ENCODE measurements at regions not wholly inside any gene's neighbourhood (a gene's known extent, or its start where the extent isn't known, plus 50 kb on each side); places are given as distances from the start of the nearest gene placed in this dataset.

GRCh38 chr5:162256711-162257110 lies 189.1 kb downstream of the GABRG2 start:
- H3K23ac ChIP-seq (ENCODE audit: low read depth, low read length): no peak overlapping the region
- no peak overlapping the region for H3K4ac ChIP-seq (ENCODE audit: low read depth, low read length)
- H4K5ac ChIP-seq (ENCODE audit: low read depth, low read length): no peak overlapping the region
- H3K9me3 ChIP-seq (ENCODE audit: control insufficient read depth, insufficient read depth, low read length): peaks cover 5% of the 10 kb centered on the region; the same call in 1 of the 2 replicates
- no peak overlapping the region for H3K27ac ChIP-seq (ENCODE audit: insufficient read depth, low read length)
- H3K79me1 ChIP-seq (ENCODE audit: low read depth in 1 of 2, low read length in 2 of 2): no peaks in the 10 kb centered on the region
- DNase-seq (no peak), ATAC-seq (ENCODE audit: low read depth) (no peak)
- no peak overlapping the region for H3K56ac ChIP-seq (ENCODE audit: extremely low read depth, insufficient read depth, low read length)
- H2BK20ac ChIP-seq (ENCODE audit: low read depth, low read length): no peak overlapping the region
- ChIA-PET POLR2A (ENCODE audit: unreplicated experiment) (no interaction called here), CTCF (no interaction called here)
- H2AFZ ChIP-seq (replicated peaks; ENCODE audit: low read length, poor library complexity): no peak overlapping the region
- WGBS, 2 experiments (ENCODE audit: extremely low coverage in 2 of 2, insufficient read length in 1 of 2): 20% methylated on average over 1 of the region's 1 CpG; no CpG with 5 or more reads in 1 of the 2 experiments
- BruUV-seq (replicated peaks): no TSS peak
- no peak overlapping the region for H2BK15ac ChIP-seq (ENCODE audit: low read depth, low read length)
- no peak overlapping the region for H4K91ac ChIP-seq (ENCODE audit: insufficient read depth, low read depth, low read length)
- no peaks in the 10 kb centered on the region for H4K20me1 ChIP-seq (ENCODE audit: insufficient read depth, low read length)
- TF ChIP-seq BHLHE40 (IDR thresholded peaks at IDR 0.05; ENCODE audit: low read depth, low read length): no peak
- no peak for TF ChIP-seq RCOR1 (IDR thresholded peaks at IDR 0.05; ENCODE audit: insufficient replicate concordance, low read length)
- no peak for TF ChIP-seq MXI1 (IDR thresholded peaks at IDR 0.05; ENCODE audit: borderline replicate concordance, low read depth, low read length)
- no peak for TF ChIP-seq MAZ (IDR thresholded peaks at IDR 0.05; ENCODE audit: borderline replicate concordance, low read depth, low read length)
- TF ChIP-seq SMC3 (IDR thresholded peaks at IDR 0.05; ENCODE audit: low read depth, low read length): no peak
- TF ChIP-seq CTCF (conservative IDR thresholded peaks at IDR 0.05; ENCODE audit: low read depth, low read length): no peak
- TF ChIP-seq, protein P1, sequence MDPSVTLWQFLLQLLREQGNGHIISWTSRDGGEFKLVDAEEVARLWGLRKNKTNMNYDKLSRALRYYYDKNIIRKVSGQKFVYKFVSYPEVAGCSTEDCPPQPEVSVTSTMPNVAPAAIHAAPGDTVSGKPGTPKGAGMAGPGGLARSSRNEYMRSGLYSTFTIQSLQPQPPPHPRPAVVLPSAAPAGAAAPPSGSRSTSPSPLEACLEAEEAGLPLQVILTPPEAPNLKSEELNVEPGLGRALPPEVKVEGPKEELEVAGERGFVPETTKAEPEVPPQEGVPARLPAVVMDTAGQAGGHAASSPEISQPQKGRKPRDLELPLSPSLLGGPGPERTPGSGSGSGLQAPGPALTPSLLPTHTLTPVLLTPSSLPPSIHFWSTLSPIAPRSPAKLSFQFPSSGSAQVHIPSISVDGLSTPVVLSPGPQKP (IDR thresholded peaks at IDR 0.05; ENCODE audit: borderline replicate concordance, low read depth, low read length): no peak
- TF ChIP-seq, protein P2, sequence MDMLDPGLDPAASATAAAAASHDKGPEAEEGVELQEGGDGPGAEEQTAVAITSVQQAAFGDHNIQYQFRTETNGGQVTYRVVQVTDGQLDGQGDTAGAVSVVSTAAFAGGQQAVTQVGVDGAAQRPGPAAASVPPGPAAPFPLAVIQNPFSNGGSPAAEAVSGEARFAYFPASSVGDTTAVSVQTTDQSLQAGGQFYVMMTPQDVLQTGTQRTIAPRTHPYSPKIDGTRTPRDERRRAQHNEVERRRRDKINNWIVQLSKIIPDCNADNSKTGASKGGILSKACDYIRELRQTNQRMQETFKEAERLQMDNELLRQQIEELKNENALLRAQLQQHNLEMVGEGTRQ (IDR thresholded peaks at IDR 0.05; ENCODE audit: low read depth, low read length): no peak
- TF ChIP-seq CEBPB (IDR thresholded peaks at IDR 0.05; ENCODE audit: low read depth, low read length): no peak
- no peak for TF ChIP-seq FOS (IDR thresholded peaks at IDR 0.05; ENCODE audit: low read depth, low read length)
- TF ChIP-seq MAFK (IDR thresholded peaks at IDR 0.05; ENCODE audit: low read depth, low read length): no peak
- no peak for TF ChIP-seq POLR2A (IDR thresholded peaks at IDR 0.05; ENCODE audit: low read depth, low read length)
- TF ChIP-seq RAD21 (IDR thresholded peaks at IDR 0.05; ENCODE audit: low read length): no peak
- no peak for TF ChIP-seq RFX5 (IDR thresholded peaks at IDR 0.05; ENCODE audit: low read depth, low read length)
- TF ChIP-seq CHD1 (IDR thresholded peaks at IDR 0.05; ENCODE audit: low read depth, low read length): no peak
- TF ChIP-seq NFE2L2 (IDR thresholded peaks at IDR 0.05; ENCODE audit: low read depth, low read length): no peak
- no peaks in the 10 kb centered on the region for H3K36me3 ChIP-seq (ENCODE audit: control insufficient read depth, insufficient read depth, low read length)
- no peak overlapping the region for H3K4me2 ChIP-seq (ENCODE audit: low read depth, low read length)
- H2AK5ac ChIP-seq (ENCODE audit: low read depth, low read length): no peak overlapping the region
- dilution Hi-C loops (cut with HindIII; ENCODE audit: low sequenced_read_pairs, unreplicated experiment): no loop called here
- intact Hi-C loops (cut with micrococcal nuclease): no loop called here
- H3K9me1 ChIP-seq (ENCODE audit: insufficient read depth, low read length): no peaks in the 10 kb centered on the region
- no peak overlapping the region for H3K14ac ChIP-seq (replicated peaks; ENCODE audit: low read depth, low read length)
- H3K27me3 ChIP-seq (ENCODE audit: control insufficient read depth, insufficient read depth, low read length): no peaks in the 10 kb centered on the region
- in situ Hi-C loops (cut with MboI; ENCODE audit: low sequenced_read_pairs): no loop called here
- no peak overlapping the region for H2BK120ac ChIP-seq (ENCODE audit: low read depth, low read length)
- no peak overlapping the region for H2AK9ac ChIP-seq (replicated peaks; ENCODE audit: low read depth, low read length, poor library complexity)
- no peak overlapping the region for H4K8ac ChIP-seq (ENCODE audit: low read depth in 2 of 2, low read length in 2 of 2)
- no peak overlapping the region for H3K4me3 ChIP-seq (ENCODE audit: insufficient read depth, low read depth, low read length)
- no peaks in the 10 kb centered on the region for H3K4me1 ChIP-seq (ENCODE audit: control insufficient read depth, insufficient read depth, low read length)
- no peak overlapping the region for H3K18ac ChIP-seq (ENCODE audit: low read depth, low read length)
- no peak overlapping the region for H2BK5ac ChIP-seq (ENCODE audit: low read depth, low read length, poor library complexity, severe bottlenecking)
- H3K9ac ChIP-seq (ENCODE audit: low read depth, low read length): no peak overlapping the region

Measured in IMR-90 (cell line).